Activated naive CD4-positive, alpha-beta T cell treated with anti-CD3 and anti-CD28 coated beads for 36 hours (primary cell): ENCODE measurements at regions not wholly inside any gene's neighbourhood (a gene's known extent, or its start where the extent isn't known, plus 50 kb on each side); places are given as distances from the start of the nearest gene placed in this dataset.

Experiments
- CTCF ChIA-PET: fragments of 350-600 bp; sonication (Branson Sonifier 250); formaldehyde crosslinking; loops from one replicate; lab custom pipeline; 2021; ENCODE audit warnings: antibody characterized with exemption; lab: Charles Lee
- DNase-seq: peaks from one replicate; pipeline ENCODE4 v3.0.0-alpha.2; 2020
- H3K27ac Mint-ChIP-seq: one replicate; pipeline ENCODE4 v1.8.0; 2021; ENCODE audit warnings: mild to moderate bottlenecking, mixed read lengths
- H3K27me3 Mint-ChIP-seq: one replicate; pipeline ENCODE4 v1.8.0; 2021; ENCODE audit warnings: low read depth, mixed read lengths
- H3K36me3 Mint-ChIP-seq: one replicate; pipeline ENCODE4 v1.8.0; 2021; ENCODE audit warnings: low read depth, mixed read lengths
- H3K4me1 Mint-ChIP-seq: one replicate; pipeline ENCODE4 v1.8.0; 2021; ENCODE audit warnings: low read depth, mixed read lengths
- H3K4me3 Mint-ChIP-seq: one replicate; pipeline ENCODE4 v1.8.0; 2021; ENCODE audit warnings: mild to moderate bottlenecking, moderate library complexity, mixed read lengths
- H3K9me3 Mint-ChIP-seq: one replicate; pipeline ENCODE4 v1.8.0; 2021; ENCODE audit warnings: mixed read lengths
- intact Hi-C: fragments of 100-400 bp; cut with micrococcal nuclease; formaldehyde crosslinking; loops from one replicate; pipeline ENCODE4 v1.15.1; 2023

GRCh38 chr13:74219566-74219965 lies 85.4 kb upstream of the KLF12 start:
- CTCF ChIA-PET = no interaction called here

GRCh38 chr13:74218291-74218690 lies 84.1 kb upstream of the KLF12 start:
- Mint-ChIP-seq H3K27ac (no peak overlapping the region), H3K9me3 (no peaks in the 10 kb centered on the region), H3K27me3 (no peaks in the 10 kb centered on the region), H3K4me3 (no peak overlapping the region), H3K36me3 (no peaks in the 10 kb centered on the region), H3K4me1 (peaks cover 10% of the 10 kb centered on the region)
- peak; percentile 18 for DNase-seq
- CTCF ChIA-PET = interaction anchor here (0.6 kb wide), 2 partner anchors 64 to 324 kb away, joined by 3 to 5 read pairs; no protein-coding TSS in a partner anchor
- intact Hi-C loops = no loop called here

More at GRCh38 chr13:74219566-74219965, 85.4 kb upstream of the KLF12 start:
- Mint-ChIP-seq H3K4me3 (no peak overlapping the region), H3K27ac (no peak overlapping the region), H3K9me3 (no peaks in the 10 kb centered on the region), H3K4me1 (peaks cover 10% of the 10 kb centered on the region), H3K27me3 (no peaks in the 10 kb centered on the region), H3K36me3 (no peaks in the 10 kb centered on the region)
- DNase-seq = no peak
- intact Hi-C loops = no loop called here

DNA sequence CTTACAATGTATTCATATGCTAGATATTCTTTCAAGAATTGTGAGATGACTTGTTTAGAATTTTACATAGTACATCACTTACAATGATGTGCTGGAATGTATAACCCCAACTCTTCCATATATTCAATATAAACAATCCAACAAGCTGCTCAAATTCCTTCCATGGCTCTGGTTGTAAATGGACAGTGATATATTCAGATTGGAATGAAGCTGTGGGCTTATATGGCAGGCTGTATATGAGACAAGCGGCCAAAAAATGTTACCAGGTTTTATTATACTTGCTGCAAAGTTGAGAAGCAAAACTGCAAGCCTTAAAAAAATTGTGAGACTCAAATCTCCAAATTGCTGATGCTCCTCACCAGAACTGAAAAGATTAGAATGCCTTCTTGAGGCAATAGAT lies 83.6 kb upstream of the KLF12 start:
- Mint-ChIP-seq H3K27me3 (no peaks in the 10 kb centered on the region), H3K27ac (no peak overlapping the region), H3K4me3 (no peak overlapping the region), H3K4me1 (peaks cover 10% of the 10 kb centered on the region), H3K36me3 (no peaks in the 10 kb centered on the region), H3K9me3 (no peaks in the 10 kb centered on the region)
- no peak for DNase-seq
- CTCF ChIA-PET = no interaction called here
- intact Hi-C loops = no loop called here

DNA sequence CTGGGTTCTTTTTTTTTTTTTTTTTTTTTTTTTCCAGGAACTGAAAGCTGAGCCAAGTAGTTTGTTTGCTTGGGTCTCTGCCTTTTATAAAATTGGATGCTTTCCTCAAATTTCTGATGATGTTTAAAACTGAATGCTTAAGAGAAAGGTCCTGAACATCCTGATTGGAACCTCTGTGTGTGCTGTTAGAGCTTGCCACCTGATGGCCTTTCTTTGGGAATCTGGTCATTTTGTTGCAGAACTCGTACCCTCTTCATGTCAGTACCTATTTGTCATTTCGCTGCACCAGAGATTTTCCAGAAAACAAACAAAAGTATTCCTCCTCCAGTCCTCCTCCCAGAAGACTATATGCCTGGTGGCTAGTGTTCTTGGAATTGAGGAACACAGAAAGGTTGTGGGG lies 81.2 kb upstream of the KLF12 start:
- Mint-ChIP-seq H3K27me3 (no peaks in the 10 kb centered on the region), H3K36me3 (no peaks in the 10 kb centered on the region), H3K27ac (no peak overlapping the region), H3K4me3 (no peak overlapping the region), H3K9me3 (no peaks in the 10 kb centered on the region), H3K4me1 (peaks cover 15% of the 10 kb centered on the region)
- intact Hi-C loops = no loop called here
- CTCF ChIA-PET = no interaction called here
- DNase-seq = no peak

GRCh38 chr13:74214321-74214720 lies 80.1 kb upstream of the KLF12 start:
- CTCF ChIA-PET = no interaction called here
- H3K27ac Mint-ChIP-seq = no peak overlapping the region
- H3K36me3 Mint-ChIP-seq = no peaks in the 10 kb centered on the region
- no peaks in the 10 kb centered on the region for H3K27me3 Mint-ChIP-seq
- DNase-seq = no peak
- peaks cover 15% of the 10 kb centered on the region for H3K4me1 Mint-ChIP-seq
- no peak overlapping the region for H3K4me3 Mint-ChIP-seq
- intact Hi-C loops = no loop called here
- no peaks in the 10 kb centered on the region for H3K9me3 Mint-ChIP-seq

DNA sequence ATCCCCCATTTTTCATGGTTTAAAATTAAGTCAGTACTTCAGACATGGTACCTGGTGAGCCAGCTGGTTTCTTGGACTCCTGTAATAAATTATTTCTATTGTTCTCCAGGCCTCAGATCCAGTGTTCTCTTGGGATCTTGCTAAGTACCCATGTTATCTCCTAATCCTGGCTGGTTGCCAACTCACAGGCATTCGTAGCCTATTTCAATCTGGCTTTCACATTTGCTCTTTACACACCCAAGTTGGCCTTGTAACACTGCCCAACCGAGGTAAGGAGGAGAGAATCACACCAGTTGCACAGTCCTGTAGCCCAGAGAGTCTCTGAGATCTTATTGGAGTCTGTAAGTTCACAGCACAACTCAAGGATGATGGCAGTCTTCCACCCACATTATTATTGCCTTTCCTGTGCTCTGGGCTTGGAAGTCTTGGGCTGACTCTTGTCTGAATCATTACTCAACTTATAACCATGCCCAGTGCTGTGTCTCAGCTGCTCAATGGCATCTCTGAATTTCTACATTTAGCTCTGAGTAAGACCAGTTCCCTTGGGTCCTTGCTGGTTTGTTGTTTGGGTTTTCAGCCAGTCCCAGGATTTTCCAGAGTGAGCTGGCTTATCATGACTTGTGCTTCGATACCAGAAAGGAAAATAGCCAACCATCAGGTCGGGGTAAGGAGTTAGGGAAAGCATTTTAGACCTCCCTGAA lies 76.6 kb upstream of the KLF12 start:
- Mint-ChIP-seq H3K27ac (no peak overlapping the region), H3K9me3 (no peaks in the 10 kb centered on the region), H3K27me3 (no peaks in the 10 kb centered on the region), H3K4me3 (no peak overlapping the region), H3K36me3 (no peaks in the 10 kb centered on the region), H3K4me1 (peaks cover 7% of the 10 kb centered on the region)
- intact Hi-C loops = no loop called here
- CTCF ChIA-PET = no interaction called here
- no peak for DNase-seq

GRCh38 chr13:74206855-74207254 lies 72.7 kb upstream of the KLF12 start:
- CTCF ChIA-PET = no interaction called here
- Mint-ChIP-seq H3K4me3 (no peak overlapping the region), H3K36me3 (no peaks in the 10 kb centered on the region), H3K9me3 (no peaks in the 10 kb centered on the region), H3K4me1 (peaks cover 5% of the 10 kb centered on the region), H3K27me3 (no peaks in the 10 kb centered on the region), H3K27ac (no peak overlapping the region)
- intact Hi-C loops = no loop called here
- no peak for DNase-seq

DNA sequence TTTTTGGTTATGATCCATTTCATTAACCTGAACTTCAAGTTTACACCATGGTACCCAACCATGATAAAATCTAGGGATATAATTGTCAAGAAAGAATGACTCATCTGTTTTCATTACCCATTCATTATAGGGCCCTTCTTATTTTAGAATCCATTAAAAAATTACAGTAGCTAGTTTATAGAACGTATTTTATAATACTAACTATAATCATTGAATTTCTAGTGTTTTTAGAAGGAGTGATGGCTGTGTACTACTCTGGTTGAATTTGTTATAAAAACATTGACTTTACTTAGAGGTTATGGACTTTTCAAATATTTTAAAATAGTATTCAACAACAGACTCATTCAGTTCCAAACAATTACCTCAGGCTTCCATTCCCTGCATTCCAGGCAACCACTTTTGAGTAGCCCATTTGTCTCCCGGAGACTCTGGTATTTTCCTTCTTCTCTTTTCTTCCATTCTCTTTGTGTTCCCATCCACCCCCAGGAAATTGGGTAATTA lies 71.9 kb upstream of the KLF12 start:
- Mint-ChIP-seq H3K4me3 (no peak overlapping the region), H3K27ac (no peak overlapping the region), H3K36me3 (no peaks in the 10 kb centered on the region), H3K4me1 (peaks cover 4% of the 10 kb centered on the region), H3K9me3 (no peaks in the 10 kb centered on the region), H3K27me3 (no peaks in the 10 kb centered on the region)
- CTCF ChIA-PET = no interaction called here
- intact Hi-C loops = no loop called here
- no peak for DNase-seq

- Mint-ChIP-seq H3K36me3 (no peaks in the 10 kb centered on the region), H3K4me1 (no peaks in the 10 kb centered on the region), H3K27ac (no peak overlapping the region), H3K9me3 (no peaks in the 10 kb centered on the region), H3K4me3 (no peak overlapping the region), H3K27me3 (no peaks in the 10 kb centered on the region)
- no peak for DNase-seq
- intact Hi-C loops = no loop called here
- CTCF ChIA-PET = no interaction called here
These were observed 71.1 kb upstream of the KLF12 start for GRCh38 chr13:74205313-74205690.

DNA sequence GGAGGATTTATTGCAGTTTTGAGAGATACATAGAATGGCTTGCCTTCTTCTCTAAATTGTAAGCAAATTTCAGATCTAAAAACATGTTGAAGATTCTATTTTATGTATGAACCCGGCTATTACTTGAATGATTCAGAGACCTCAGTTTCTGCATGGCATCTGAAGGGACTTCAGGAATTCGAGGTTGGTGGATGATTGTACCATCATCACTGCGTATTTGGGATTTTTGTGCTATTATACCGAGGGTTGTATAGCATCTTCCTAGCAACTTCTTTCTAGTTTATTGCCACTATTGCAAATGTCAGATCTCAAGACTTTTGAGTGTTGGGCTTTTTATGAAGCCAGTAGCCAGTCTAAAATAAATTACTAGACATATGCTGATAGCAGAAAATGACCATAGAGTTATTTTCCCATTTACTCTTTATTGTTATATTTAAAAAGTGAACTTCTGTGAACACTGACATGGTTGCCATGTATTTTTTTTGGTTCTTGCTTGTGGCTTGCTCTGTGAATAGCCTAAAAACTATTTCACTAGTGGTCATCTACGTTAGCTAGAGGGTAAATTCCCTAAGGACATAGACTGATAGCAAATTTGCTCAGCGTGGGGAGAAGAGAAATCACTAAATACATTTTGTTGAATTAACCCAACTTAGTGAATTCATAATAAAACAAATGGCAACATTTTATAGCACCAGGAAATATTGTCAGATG lies 70.6 kb upstream of the KLF12 start:
- Mint-ChIP-seq H3K9me3 (no peaks in the 10 kb centered on the region), H3K36me3 (no peaks in the 10 kb centered on the region), H3K27ac (no peak overlapping the region), H3K27me3 (no peaks in the 10 kb centered on the region), H3K4me3 (no peak overlapping the region), H3K4me1 (no peaks in the 10 kb centered on the region)
- CTCF ChIA-PET = no interaction called here
- intact Hi-C loops = no loop called here
- DNase-seq = no peak

- H3K27ac Mint-ChIP-seq = no peak overlapping the region
- H3K27me3 Mint-ChIP-seq = no peaks in the 10 kb centered on the region
- H3K4me3 Mint-ChIP-seq = no peak overlapping the region
- no peaks in the 10 kb centered on the region for H3K9me3 Mint-ChIP-seq
- no peak for DNase-seq
- no peaks in the 10 kb centered on the region for H3K36me3 Mint-ChIP-seq
- intact Hi-C loops = no loop called here
- no peaks in the 10 kb centered on the region for H3K4me1 Mint-ChIP-seq
- CTCF ChIA-PET = interaction anchor here (0.7 kb wide), 1 partner anchor 19 kb away, joined by 3 read pairs; no protein-coding TSS in a partner anchor
These were observed 69.4 kb upstream of the KLF12 start for GRCh38 chr13:74203576-74203975.

DNA sequence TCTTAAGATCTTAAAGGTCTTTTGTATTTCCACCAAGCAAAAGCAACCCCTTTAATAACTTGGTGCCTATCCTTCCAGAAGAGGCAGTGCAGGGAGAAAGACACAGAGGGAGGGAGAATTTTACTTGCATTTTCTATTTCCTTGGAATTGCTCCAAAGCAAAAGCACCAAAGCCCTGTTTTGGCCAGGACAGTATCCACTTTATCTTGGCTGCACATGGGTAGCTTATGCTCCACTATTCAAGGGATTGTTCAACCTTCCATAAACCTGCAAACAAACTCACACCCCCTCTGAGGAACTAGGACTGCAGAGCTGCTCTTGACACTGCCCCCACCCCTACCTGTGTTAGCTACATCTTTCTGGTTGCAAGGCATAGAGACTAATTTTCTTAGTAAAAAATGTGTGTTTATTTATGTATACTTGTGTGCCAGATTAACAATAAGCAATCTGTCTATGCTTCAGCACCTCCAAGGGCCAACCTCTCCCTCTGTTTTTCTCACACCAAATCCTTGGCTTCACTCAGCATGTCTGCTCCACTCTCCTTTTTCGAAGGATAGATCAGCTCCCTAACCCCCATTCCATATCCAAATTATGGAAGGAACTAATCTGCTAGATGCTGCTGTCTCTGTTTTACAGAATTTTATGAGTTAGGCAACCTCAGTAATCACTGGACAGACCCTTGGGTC lies 68.1 kb upstream of the KLF12 start:
- Mint-ChIP-seq H3K9me3 (no peaks in the 10 kb centered on the region), H3K36me3 (no peaks in the 10 kb centered on the region), H3K27ac (no peak overlapping the region), H3K27me3 (no peaks in the 10 kb centered on the region), H3K4me1 (no peaks in the 10 kb centered on the region), H3K4me3 (no peak overlapping the region)
- CTCF ChIA-PET = no interaction called here
- no peak for DNase-seq
- intact Hi-C loops = no loop called here
